HG03060 (cell line): ENCODE measurements at regions not wholly inside any gene's neighbourhood (a gene's known extent, or its start where the extent isn't known, plus 50 kb on each side); places are given as distances from the start of the nearest gene placed in this dataset.
"Not testable (repeated sequence)": the region's sequence is repeated elsewhere in the genome, so short reads cannot be mapped to it uniquely, and the experiment has no call there.

Source experiments
- ATAC-seq: cut with Tn5 transposase; IDR thresholded peaks from one replicate; pipeline ENCODE4 v1.9.1; 2021; ENCODE audit warnings: low read depth, moderate number of reproducible peaks; ENCODE audit not compliant: unreplicated experiment

DNA sequence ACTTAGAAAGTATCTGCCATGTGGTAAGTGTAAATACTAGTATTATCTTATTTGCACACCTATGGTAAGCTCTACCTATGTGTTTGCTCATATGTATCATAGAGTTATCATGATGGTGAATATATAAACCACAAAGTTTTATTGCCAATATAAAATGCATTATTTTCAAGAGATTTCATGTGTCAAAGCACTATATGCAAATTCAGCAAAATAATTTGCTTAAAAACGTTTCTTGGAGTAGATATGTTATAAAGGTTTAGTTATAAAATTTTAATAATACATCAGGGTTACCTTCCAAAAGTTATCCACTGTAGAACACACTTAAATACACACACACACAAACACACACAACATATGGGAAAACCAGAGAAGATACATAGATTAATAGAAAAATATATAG is 1431.7 kb upstream of the C9orf72 start:
- no peak for ATAC-seq

DNA sequence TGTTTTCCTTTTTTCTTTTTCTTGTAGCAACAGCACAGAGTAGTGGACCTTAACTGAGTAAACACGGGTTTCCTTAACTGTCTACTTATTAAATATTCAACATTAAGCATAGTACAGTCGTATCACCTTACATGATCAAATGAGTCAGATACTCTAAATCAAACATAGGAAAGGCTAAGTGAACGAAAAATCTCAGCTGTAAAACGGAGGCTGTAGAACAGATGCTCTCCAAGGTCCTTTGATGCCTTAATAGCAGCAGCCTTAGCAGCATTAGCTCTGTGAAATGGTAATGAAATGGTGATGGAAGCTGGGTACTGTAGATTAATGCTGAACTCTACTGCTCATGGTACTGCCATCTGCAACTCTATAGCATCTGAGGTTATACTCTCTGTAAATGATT is 1433.3 kb upstream of the C9orf72 start:
- ATAC-seq = no peak

DNA sequence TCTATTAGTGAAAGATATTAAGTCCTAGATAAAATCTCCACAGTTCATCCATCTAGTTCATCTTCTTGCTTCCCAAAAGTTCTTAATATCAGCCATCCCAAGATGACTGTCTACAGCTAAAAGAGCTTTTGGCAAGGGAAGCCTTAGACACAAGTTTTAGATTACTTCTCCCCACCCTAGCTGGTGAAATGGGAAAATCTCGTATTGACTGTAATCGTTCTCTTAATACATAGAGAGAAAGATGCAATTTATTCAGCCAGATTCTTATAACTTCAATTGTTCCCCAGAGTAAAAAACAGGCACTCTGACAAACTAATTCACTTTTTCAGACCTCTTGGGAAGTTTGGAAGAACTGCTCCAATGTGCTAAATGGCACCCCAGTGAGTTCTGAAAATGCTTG is 1439.6 kb upstream of the C9orf72 start:
- ATAC-seq = no peak

DNA sequence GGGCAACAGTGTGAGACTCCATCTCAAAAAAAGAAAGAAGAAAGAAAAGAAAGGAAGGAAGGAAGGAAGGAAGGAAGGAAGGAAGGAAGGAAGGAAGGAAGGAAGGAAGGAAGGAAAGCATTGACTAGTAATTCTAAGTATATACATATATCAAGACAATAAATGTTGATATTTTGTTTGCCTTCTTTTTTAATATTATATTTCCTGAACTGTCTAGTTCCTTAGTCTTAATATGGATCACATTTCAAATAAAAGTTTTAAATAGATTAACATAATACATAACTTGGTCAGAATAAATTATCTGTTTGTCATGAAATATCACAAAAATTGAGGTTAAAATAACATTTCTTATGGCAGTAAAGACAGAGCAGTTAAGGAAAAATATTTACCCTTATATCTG is 1448.4 kb upstream of the C9orf72 start:
- no peak for ATAC-seq

DNA sequence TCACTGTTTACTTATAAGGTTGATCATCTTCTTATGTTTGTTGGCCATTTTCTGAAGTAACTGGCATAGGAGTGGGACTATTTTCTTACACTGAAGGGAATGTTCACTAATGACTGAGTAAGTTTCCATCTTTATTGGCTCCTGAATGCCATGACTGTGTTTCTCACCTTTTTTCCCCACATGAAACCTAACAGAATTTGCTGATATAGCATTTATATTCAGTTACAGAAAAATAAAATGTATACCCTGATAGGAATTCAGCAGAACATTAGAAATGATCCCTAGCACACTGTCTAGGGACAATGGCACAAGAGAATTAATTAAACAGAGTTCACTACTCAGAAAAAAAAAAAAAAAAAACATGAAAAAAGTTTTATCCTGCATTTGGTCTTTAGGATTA is 1465.1 kb upstream of the C9orf72 start:
- no peak for ATAC-seq

DNA sequence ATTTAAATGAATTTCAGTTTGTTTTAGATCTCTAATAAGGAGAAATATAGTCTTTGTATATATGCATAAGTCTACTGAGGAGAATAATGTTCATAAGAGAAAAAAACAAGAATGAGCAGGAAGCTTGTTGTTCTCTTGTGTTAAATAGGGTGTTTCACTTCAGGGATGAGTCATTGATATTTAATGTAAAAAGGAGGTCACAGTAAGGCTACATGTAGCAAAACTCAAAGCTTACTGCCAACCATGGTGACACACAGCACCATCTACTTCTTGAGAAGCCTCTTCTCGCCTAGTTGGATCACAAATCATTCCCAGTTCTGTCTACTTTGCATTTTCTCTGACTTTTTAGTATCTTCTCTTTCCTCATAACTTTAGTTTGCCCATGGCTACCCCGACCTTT is 1466.0 kb upstream of the C9orf72 start:
- ATAC-seq = no peak

DNA sequence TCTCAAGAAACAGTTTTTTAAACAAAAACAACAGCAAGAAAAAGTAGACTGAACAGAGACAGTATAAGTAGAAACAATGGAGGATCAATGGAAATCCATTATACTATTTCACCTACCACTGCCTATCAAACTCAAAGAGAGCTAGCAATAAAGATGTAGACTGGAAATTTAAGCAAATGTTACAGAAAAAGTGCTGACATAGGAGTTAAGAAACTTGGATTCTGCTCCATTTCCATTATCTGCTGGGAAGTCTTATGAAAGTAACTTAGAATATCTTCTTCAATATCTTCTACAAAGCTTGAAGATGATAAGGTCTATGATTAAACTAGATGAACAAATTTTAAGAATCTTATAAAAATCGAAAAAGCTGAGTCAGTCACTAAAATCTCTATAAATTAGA is 1469.8 kb upstream of the C9orf72 start:
- ATAC-seq = no peak

DNA sequence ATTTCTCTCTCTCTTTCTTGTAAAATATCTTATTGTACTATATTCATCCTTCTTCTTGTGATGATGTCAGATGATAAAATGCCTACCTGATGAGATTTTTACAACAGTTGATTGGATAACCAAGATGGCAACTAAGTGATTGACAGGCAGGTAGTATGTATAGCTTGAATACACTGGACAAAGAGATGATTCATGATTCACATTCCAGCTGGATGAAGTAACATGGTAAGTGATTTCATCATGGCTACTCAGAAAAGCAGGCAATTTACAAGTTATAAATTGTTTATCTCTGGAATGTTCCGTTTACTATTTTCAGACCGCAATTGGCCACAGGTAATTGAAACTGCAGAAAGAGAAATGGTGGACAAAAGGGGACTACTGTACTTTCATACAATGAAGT is 1471.7 kb upstream of the C9orf72 start:
- no peak for ATAC-seq

DNA sequence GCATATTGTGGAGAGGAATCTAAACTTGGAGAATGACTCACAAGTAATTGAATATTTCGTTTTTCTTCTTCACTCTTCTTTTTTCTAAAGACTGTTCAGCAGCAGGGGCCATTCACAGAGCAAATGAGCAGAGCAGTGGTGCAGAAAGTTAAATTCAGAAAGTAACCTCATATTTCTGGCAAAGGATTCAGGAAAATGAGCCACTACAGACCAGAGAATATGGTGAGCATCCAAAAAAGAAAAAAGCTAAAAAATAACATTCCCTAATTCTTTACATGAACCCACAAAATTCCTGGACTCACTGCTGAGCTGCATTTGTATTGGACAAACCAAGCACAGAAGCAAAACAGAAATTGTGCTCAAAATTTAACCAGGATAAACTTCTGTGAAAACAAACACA is 1486.8 kb upstream of the C9orf72 start:
- ATAC-seq = no peak

DNA sequence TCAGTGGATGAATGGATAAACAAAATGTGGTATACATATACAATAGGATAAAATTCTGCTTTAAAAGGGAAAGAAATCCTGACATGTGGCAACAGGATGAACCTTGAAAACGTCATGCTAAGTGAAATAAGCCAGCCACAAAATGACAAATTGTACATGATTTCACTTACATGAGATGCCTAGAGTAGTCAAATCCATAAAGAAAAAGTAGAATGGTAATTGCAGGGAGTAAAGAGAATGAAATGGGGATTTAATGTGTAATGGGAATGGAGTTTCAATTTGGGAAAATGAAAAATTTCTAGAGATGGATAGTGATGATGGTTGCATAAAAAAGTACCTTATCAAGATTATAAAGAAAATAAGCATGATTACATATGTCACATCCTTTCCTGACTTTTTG is 1489.2 kb upstream of the C9orf72 start:
- ATAC-seq = no peak

DNA sequence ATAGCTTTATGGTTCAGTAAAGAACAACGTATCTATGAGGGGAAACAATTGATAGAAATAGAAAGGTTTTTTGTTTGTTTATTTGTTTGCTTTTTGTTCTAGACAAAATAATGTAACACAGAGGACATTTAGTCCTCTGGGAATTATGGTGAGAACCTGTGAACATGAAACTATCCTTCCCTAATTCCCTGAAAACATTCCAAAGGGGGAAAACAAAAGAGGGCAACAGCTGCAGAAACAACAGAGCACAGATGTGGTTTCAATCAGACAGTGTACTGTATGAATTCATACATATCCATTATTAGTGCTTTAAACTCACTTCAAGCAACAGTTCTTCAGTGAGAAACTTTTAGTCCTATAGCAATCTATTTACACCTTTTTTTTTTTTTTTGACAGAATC is 1489.8 kb upstream of the C9orf72 start:
- no peak for ATAC-seq

DNA sequence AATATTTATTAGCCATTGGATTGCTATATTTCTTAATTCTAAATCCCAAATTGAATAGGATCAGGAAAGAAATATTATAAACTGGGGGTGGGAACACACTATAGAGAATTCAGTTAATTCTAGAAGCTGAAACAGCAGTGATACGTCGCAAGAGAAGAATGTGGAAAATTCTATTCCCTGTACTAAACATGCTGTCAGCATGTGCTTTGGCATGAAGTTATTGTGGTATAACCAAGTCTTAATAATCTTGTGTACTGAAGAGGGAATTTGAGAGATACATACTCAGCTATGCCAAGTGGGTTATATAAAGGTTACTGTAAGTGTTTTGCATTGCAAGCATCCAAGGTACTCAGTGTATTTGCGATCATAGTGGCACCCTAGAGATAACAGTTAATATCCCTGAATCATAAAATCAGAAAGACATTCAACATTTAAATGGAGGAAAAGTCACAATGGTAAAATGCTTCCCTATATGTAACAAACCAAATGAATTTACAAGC is 1492.9 kb upstream of the C9orf72 start:
- no peak for ATAC-seq

DNA sequence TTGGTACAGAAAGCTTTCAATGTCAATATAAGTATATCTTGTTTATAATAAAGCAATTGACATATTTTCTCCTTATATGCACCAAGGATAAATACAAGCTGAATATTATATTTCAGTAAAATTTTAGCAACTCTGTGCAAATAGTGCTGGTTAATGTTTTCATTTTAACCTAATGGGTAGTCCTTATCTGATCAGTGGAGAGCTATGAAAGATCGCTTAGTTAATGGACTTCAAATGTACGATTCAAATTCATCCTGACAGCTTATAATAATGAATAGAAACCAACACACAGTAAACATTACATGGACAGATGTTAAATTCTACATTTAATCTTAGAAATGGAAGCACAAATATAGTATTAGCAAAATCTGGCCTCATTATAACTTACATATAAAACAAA is 1495.2 kb upstream of the C9orf72 start:
- ATAC-seq = no peak

DNA sequence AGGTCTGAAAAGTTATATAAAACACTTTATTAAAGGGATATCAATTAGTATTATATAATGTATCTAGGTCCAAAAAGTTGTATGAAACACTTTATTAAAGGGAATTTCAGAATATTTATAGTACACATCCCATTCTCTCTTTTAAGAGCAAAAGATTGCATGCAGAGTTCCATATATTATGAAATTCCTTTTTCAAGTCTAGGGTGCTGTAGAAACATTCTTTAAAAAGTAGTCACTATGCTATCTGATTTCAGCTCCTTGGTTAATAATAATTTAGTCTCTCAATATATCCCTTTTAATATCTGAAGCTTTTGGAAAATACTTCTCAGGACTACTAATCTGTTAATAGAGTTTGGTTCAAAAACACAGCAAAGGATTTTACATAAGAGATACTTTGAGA is 1496.1 kb upstream of the C9orf72 start:
- no peak for ATAC-seq

DNA sequence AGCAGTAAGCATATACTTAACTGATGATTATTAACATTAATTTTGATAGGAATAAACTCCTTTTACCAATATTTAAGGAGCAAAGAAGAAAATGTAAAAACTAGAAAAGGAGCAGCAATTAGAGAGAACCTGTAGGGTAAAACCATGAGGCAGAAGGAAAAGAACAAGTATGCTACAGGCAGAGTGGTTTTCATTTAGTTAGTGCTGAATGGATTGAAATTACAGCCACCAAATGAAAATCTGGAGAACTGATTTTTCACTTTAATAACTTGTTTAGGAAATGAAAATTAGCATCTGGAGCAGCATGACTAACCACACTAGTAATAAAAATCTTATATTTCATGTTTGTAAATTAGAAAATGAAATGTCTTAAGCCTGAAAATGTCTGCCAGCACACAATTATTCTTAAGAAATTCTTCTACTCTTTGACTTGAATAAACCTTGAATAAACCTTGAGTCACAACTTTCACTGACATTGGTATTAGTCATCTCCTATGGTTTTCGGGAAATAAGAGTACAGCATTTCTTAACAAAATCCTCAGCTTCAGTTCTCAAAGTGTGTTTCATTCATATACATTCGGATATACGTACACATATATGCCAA is 1504.9 kb upstream of the C9orf72 start:
- no peak for ATAC-seq

DNA sequence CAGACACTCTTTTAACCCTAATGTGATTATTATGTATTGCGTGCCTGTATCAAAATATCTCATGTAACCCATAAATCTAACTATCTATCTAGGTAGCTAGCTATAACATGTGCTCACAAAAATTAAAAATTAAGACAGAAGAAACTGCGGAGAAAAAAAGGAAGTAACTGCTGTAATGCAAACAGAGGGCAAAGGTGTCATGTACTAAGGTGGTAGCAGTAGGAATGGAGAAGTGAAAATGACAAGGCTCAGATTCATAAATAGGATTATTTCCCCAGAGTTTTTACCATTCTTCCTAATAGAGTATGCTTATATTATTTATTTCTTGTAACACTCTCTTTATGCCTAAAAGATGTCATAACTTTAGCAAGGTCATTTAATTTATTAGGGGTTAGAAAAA is 1527.5 kb upstream of the C9orf72 start:
- ATAC-seq = no peak

DNA sequence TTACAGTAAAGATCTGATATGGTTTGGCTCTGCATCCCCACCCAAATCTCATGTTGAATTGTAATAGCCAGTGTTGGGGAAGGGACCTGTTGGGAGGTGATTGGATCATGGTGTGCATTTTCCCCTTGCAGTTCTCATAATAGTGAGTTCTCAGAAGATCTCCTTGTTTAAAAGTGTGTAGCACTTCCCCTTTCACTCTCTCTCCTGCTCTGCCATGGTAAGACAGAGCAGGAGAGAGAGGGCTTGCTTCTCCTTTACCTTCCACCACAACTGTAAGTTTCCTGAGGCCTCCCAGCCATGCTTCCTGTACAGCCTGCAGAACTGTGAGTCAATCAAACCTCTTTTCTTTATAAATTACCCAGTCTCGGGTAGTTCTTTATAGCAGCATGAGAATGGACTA is 1530.9 kb upstream of the C9orf72 start:
- not testable (repeated sequence) for ATAC-seq

DNA sequence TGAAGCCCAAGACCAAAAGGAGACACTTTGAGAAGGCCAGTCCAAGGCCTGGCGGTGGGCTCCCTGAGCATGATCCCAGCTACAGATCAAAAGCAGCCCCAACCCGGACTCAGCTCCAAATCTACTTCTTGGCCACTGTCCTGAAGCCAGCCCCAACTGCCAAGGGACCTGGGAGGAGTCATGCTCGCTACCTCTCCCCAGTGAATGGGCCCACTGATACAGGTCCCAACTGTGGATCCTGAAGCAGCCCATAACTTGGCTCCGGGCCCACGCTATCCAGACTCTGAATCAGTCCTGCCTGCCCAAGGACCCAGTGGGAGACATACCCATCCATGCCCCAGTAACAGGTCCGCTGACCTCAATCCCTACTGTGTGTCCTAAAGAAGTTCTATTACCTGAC is 1545.3 kb upstream of the C9orf72 start:
- ATAC-seq = no peak

DNA sequence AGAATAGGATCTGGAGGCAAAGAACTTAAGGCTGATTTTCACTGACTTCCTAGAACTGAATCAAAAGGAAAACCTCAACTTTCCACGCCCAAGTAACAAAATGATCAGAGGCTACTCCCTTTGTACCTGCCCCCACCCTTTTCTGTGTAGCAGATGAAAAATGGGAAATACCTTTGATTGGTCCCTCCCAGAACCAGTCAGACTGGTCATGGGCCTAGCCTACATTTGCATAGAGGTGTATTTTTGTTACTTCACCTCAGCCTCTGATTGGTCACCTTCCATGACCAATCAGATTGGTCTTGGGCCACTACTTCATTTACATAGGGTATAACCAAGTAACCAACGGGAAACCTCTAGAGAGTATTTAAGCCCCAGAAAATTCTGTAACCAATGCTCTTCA is 1553.5 kb upstream of the C9orf72 start:
- ATAC-seq = no peak

DNA sequence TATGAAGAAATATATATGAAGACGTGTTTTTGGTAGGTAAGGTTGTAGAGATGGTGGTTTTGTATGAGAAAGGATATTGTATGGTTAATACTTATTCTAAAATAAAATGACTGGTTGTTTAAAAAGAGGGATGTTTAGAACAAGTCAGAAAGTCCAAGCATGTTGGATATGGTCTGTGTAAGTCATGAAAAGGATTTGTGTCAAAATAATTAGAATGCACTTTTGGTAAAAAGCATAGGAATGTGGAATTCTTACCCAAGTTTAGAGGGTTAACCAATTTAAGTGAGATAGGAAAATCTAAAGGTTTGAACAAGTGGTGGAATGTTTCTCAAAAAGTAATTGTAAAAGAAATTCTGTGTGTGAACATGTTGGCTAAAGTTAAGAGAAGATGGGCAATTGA is 1556.5 kb upstream of the C9orf72 start:
- no peak for ATAC-seq

DNA sequence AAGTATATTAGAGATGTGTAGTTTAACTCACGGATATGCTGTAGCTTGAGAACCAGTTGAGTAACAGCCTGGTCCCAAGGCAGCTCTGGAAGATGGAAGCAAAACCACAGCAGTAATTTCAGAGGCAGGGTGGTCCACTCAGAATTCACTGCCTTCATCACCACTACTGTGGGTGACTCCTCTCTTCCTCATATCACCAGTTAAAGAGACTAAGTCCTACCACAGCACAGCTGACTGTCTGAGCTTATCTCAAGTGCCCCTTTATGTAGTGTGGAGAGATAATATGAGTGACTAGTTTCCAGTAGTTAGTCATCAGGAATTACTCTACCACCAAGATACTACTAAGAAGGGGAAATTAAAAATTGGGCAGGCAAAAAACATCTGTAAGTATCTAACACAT is 1571.2 kb upstream of the C9orf72 start:
- ATAC-seq = no peak

DNA sequence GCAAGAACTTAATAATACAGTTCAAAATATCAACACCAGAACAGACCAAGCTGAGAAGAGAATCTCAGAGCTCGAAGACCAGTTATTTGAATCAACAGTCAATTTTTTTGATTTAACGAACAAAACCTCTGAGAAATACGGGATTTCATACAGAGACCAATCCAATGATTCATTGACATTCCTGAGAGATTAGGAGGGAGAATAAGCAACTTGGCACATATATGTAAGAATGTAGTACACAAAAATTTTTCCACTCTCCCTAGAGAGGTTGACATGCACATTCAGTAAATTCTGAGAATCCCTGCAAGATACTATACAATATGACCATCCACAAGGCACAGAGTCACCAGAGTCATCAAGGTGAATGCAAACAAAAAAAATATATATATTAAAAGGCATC is 1577.3 kb upstream of the C9orf72 start:
- no peak for ATAC-seq

DNA sequence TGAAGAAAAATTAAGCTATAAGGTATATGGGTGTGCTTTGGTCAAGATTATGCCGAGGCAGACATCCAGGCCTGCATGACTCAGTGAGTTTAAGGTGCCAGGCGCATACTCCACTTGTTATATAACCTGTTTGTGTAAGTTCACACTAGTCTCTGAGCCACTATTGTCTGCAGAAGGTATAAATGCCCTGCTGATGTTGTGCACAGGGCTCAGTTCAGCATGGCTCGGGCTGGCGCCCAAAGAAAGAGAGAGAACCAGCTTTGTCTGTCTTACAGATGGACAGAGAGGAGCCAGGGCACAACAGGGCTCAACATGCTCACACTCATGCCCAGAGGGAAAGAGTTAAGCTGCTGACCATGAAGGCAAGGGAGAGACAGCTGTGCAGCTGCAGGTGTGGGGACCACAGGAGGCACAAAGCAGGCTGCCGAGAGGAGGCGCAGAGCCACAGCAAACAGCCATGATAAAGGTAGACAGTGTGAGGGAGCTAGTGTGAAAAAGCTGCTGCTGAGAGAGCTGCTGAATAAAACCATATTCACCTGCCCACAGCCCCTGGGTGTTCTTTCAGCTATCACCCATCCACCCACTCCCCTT is 1587.6 kb upstream of the C9orf72 start:
- no peak for ATAC-seq
